Uterus (tissue), 3 donors: ENCODE measurements at regions not wholly inside any gene's neighbourhood (a gene's known extent, or its start where the extent isn't known, plus 50 kb on each side); places are given as distances from the start of the nearest gene placed in this dataset.

Source experiments
- DNase-seq, 2 donors: peaks; one replicate each; pipeline ENCODE4 v3.0.0-alpha.2; 2019 to 2020
- H3K27ac ChIP-seq, 2 donors: fragments of 200-600 bp; sonication (generic); 1 replicate in 1 of 2; 2 replicates in 1 of 2; pipeline ENCODE4 v1.5.1; 2016 to 2018
- H3K27me3 ChIP-seq, 2 donors: fragments of 200-600 bp; sonication (generic); one replicate each; pipeline ENCODE4 v1.5.1; 2018 to 2019; ENCODE audit warnings: control low read depth in 1 of 2
- H3K36me3 ChIP-seq, 2 donors: fragments of 200-600 bp; sonication (generic); one replicate each; pipeline ENCODE4 v1.5.1; 2019; ENCODE audit warnings: control low read depth in 1 of 2
- H3K4me1 ChIP-seq, 2 donors: fragments of 200-600 bp; sonication (generic); one replicate each; pipeline ENCODE4 v1.5.1; 2018 to 2019; ENCODE audit warnings: control low read depth in 1 of 2
- H3K4me3 ChIP-seq, 2 donors: fragments of 200-600 bp; sonication (generic); 1 replicate in 1 of 2; 2 replicates in 1 of 2; pipeline ENCODE4 v1.5.1; 2018 to 2019; ENCODE audit warnings: mild to moderate bottlenecking in 1 of 2
- H3K9me3 ChIP-seq, 2 donors: fragments of 200-600 bp; sonication (generic); one replicate each; pipeline ENCODE4 v1.5.1; 2019; ENCODE audit warnings: control low read depth in 1 of 2
- CTCF ChIP-seq, 4 experiments: fragments of 200-600 bp in 2 of 4; fragments of 450-650 bp in 2 of 4; sonication (generic) in 2 of 4; IDR thresholded peaks; one replicate each; pipeline ENCODE4 v1.5.1; 2016 to 2019; ENCODE audit warnings: antibody characterized with exemption in 4 of 4, mild to moderate bottlenecking in 2 of 4, moderate library complexity in 1 of 4
- POLR2A ChIP-seq, 2 donors: fragments of 450-650 bp; IDR thresholded peaks; one replicate each; pipeline ENCODE4 v1.6.1; 2016; ENCODE audit warnings: antibody characterized with exemption in 2 of 2, mild to moderate bottlenecking in 1 of 2, moderate library complexity in 1 of 2
- intact Hi-C: fragments of 100-400 bp; cut with DNase I; formaldehyde crosslinking; loops from one replicate; pipeline ENCODE4 v1.15.1; 2023; ENCODE audit warnings: low total_unique reads
- donor health status: DM: yes; HTN: yes; CAD: no.

GRCh38 chr5:107284822-107285525, 385.8 kb downstream of the EFNA5 start:
- TF ChIP-seq POLR2A (IDR thresholded peaks at IDR 0.05) (no peak), CTCF (IDR thresholded peaks at IDR 0.05) (no peak)
- H3K9me3 ChIP-seq = no peaks in the 10 kb centered on the region
- intact Hi-C loops = no loop called here
- H3K4me3 ChIP-seq = no peak overlapping the region
- no peaks in the 10 kb centered on the region for H3K27me3 ChIP-seq
- H3K4me1 ChIP-seq = no peaks in the 10 kb centered on the region
- no peaks in the 10 kb centered on the region for H3K36me3 ChIP-seq
- no peak overlapping the region for H3K27ac ChIP-seq
- DNase-seq = no peak

GRCh38 chr5:107282061-107282460, 388.7 kb downstream of the EFNA5 start:
- no peak overlapping the region for H3K4me3 ChIP-seq
- TF ChIP-seq POLR2A (IDR thresholded peaks at IDR 0.05) (no peak), CTCF (IDR thresholded peaks at IDR 0.05) (no peak)
- no peaks in the 10 kb centered on the region for H3K36me3 ChIP-seq
- no peak for DNase-seq
- no peaks in the 10 kb centered on the region for H3K9me3 ChIP-seq
- intact Hi-C loops = no loop called here
- H3K27me3 ChIP-seq = no peaks in the 10 kb centered on the region
- no peaks in the 10 kb centered on the region for H3K4me1 ChIP-seq
- no peak overlapping the region for H3K27ac ChIP-seq

- Histone ChIP-seq H3K4me3 (no peak overlapping the region), H3K9me3 (no peaks in the 10 kb centered on the region), H3K4me1 (no peaks in the 10 kb centered on the region), H3K27me3 (no peaks in the 10 kb centered on the region), H3K36me3 (no peaks in the 10 kb centered on the region), H3K27ac (no peak overlapping the region)
- intact Hi-C loops = no loop called here
- no peak for DNase-seq
- TF ChIP-seq CTCF (IDR thresholded peaks at IDR 0.05) (no peak), POLR2A (IDR thresholded peaks at IDR 0.05) (no peak)
Measured at GRCh38 chr5:107278774-107279173, 392.0 kb downstream of the EFNA5 start.

GRCh38 chr5:107277485-107278125, 393.1 kb downstream of the EFNA5 start:
- no peak overlapping the region for H3K27ac ChIP-seq
- H3K4me1 ChIP-seq = no peaks in the 10 kb centered on the region
- no peaks in the 10 kb centered on the region for H3K9me3 ChIP-seq
- no peaks in the 10 kb centered on the region for H3K36me3 ChIP-seq
- DNase-seq = no peak
- intact Hi-C loops = no loop called here
- TF ChIP-seq CTCF (IDR thresholded peaks at IDR 0.05) = no peak
- TF ChIP-seq POLR2A (IDR thresholded peaks at IDR 0.05) = no peak
- H3K27me3 ChIP-seq = no peaks in the 10 kb centered on the region
- H3K4me3 ChIP-seq = no peak overlapping the region

- DNase-seq = no peak
- no peak for TF ChIP-seq CTCF (IDR thresholded peaks at IDR 0.05)
- intact Hi-C loops = no loop called here
- Histone ChIP-seq H3K9me3 (no peaks in the 10 kb centered on the region), H3K4me3 (no peak overlapping the region), H3K36me3 (no peaks in the 10 kb centered on the region), H3K27ac (no peak overlapping the region), H3K4me1 (no peaks in the 10 kb centered on the region), H3K27me3 (no peaks in the 10 kb centered on the region)
Measured at GRCh38 chr5:107275333-107275732, 395.4 kb downstream of the EFNA5 start.
